SK-N-SH (cell line): ENCODE measurements at regions not wholly inside any gene's neighbourhood (a gene's known extent, or its start where the extent isn't known, plus 50 kb on each side); places are given as distances from the start of the nearest gene placed in this dataset.

Experiments
- CTCF ChIA-PET: fragments of 300-600, 350-600 bp; formaldehyde crosslinking; extraction: SDS; loops from one replicate; lab custom pipeline; 2021; lab: Yijun Ruan, JAX
- POLR2A ChIA-PET: fragments of 350-600 bp; sonication (Branson Sonifier 250); formaldehyde crosslinking; extraction: SDS; loops from one replicate; lab custom pipeline; 2020; ENCODE audit warnings: antibody characterized with exemption, inconsistent platforms; lab: Yijun Ruan, JAX
- DNase-seq: peaks from one replicate; pipeline ENCODE4 v3.0.0; 2012
- H2AFZ ChIP-seq: fragments of 200-600 bp; sonication (generic); 2 replicates; pipeline ENCODE4 v1.8.1; 2016; ENCODE audit warnings: antibody characterized with exemption, mild to moderate bottlenecking, low read depth
- H3F3A ChIP-seq: fragments of 200-600 bp; sonication (generic); replicated peaks from 2 replicates; pipeline ENCODE3; 2016; ENCODE audit warnings: antibody characterized with exemption, mild to moderate bottlenecking; ENCODE audit not compliant: insufficient read depth
- H3K27ac ChIP-seq, 2 experiments: fragments of 200-500 bp in 1 of 2; fragments of 200-600 bp in 1 of 2; sonication (Bioruptor generic) in 1 of 2; sonication (generic), shearing (Covaris generic) in 1 of 2; 2 replicates each; pipeline versions ENCODE4 v1.5.1 to v1.6.1; 2014 to 2016; ENCODE audit warnings: low read depth in 2 of 2, inconsistent platforms in 1 of 2, low read length in 1 of 2, mild to moderate bottlenecking in 1 of 2, mixed read lengths in 1 of 2
- H3K27me3 ChIP-seq: fragments of 200-600 bp; sonication (generic), shearing (Covaris generic); 2 replicates; pipeline ENCODE4 v1.6.1; 2016; ENCODE audit warnings: mixed run types; ENCODE audit not compliant: insufficient read depth
- H3K36me3 ChIP-seq, 2 experiments: fragments of 200-500 bp in 1 of 2; fragments of 200-600 bp in 1 of 2; sonication (Bioruptor generic) in 1 of 2; sonication (generic) in 1 of 2; replicated peaks in 1 of 2; 2 replicates each; pipeline versions ENCODE3 to v1.5.1; 2014 to 2016; ENCODE audit warnings: low read length in 1 of 2, mild to moderate bottlenecking in 1 of 2; ENCODE audit not compliant: insufficient read depth in 2 of 2, control insufficient read depth in 1 of 2
- H3K4me1 ChIP-seq, 2 experiments: fragments of 200-500 bp in 1 of 2; fragments of 200-600 bp in 1 of 2; sonication (Bioruptor generic) in 1 of 2; sonication (generic), shearing (Covaris generic) in 1 of 2; 2 replicates each; pipeline versions ENCODE4 v1.5.1 to v1.6.1; 2014 to 2016; ENCODE audit warnings: low read depth in 1 of 2, low read length in 1 of 2, mixed run types in 1 of 2; ENCODE audit not compliant: insufficient read depth in 2 of 2, control insufficient read depth in 1 of 2
- H3K4me2 ChIP-seq: fragments of 200-600 bp; sonication (generic), shearing (Covaris generic); 2 replicates; pipeline ENCODE4 v1.6.1; 2017; ENCODE audit warnings: mixed run types
- H3K4me3 ChIP-seq, 2 experiments: fragments of 200-500 bp in 1 of 2; fragments of 200-600 bp in 1 of 2; sonication (Bioruptor generic) in 1 of 2; sonication (generic), shearing (Covaris generic) in 1 of 2; 2 replicates each; pipeline versions ENCODE4 v1.5.1 to v1.8.1; 2014 to 2016; ENCODE audit warnings: low read depth in 2 of 2, inconsistent platforms in 1 of 2, low read length in 1 of 2, mild to moderate bottlenecking in 1 of 2, mixed read lengths in 1 of 2, moderate library complexity in 1 of 2
- H3K79me2 ChIP-seq: fragments of 200-600 bp; sonication (generic); 2 replicates; pipeline ENCODE4 v1.8.1; 2017; ENCODE audit warnings: mild to moderate bottlenecking; ENCODE audit not compliant: insufficient read depth
- H3K9ac ChIP-seq: fragments of 200-600 bp; sonication (generic); 2 replicates; pipeline ENCODE4 v1.6.1; 2017; ENCODE audit warnings: mixed run types
- H3K9me2 ChIP-seq: fragments of 200-600 bp; sonication (generic); 2 replicates; pipeline ENCODE4 v1.6.1; 2017; ENCODE audit warnings: mixed run types
- H3K9me3 ChIP-seq: fragments of 200-600 bp; sonication (generic); 2 replicates; pipeline ENCODE4 v1.6.1; 2017; ENCODE audit warnings: mixed run types, mild to moderate bottlenecking, moderate library complexity
- H4K20me1 ChIP-seq: fragments of 200-600 bp; sonication (generic); 2 replicates; pipeline ENCODE4 v1.6.1; 2017; ENCODE audit warnings: mild to moderate bottlenecking, mixed run types; ENCODE audit not compliant: insufficient read depth
- CHD2 ChIP-seq: fragments of 150-350 bp; IDR thresholded peaks from 2 replicates; pipeline ENCODE4 v1.6.1; 2018; ENCODE audit warnings: low read length; ENCODE audit not compliant: partially characterized antibody
- CTCF ChIP-seq: fragments of 200-600 bp; sonication (generic); IDR thresholded peaks from 2 replicates; pipeline ENCODE4 v1.6.1; 2017; ENCODE audit warnings: antibody characterized with exemption, mild to moderate bottlenecking, moderate library complexity
- FOSL2 ChIP-seq: IDR thresholded peaks from 2 replicates; pipeline ENCODE4 v1.4.0; 2012; ENCODE audit warnings: low read depth, mild to moderate bottlenecking, moderate library complexity, borderline replicate concordance
- FOXJ3 ChIP-seq: sonication (generic); formaldehyde crosslinking; IDR thresholded peaks from 2 replicates; pipeline ENCODE4 v1.5.1; 2020; ENCODE audit warnings: mild to moderate bottlenecking, missing genetic modification reagents
- FOXM1 ChIP-seq: IDR thresholded peaks from 2 replicates; pipeline ENCODE4 v1.4.0; 2012; ENCODE audit warnings: low read depth, mild to moderate bottlenecking
- GATA2 ChIP-seq: sonication (generic); formaldehyde crosslinking; IDR thresholded peaks from 2 replicates; pipeline ENCODE4 v1.5.0; 2020; ENCODE audit warnings: mild to moderate bottlenecking, missing genetic modification reagents
- MXI1 ChIP-seq: IDR thresholded peaks from 2 replicates; pipeline ENCODE4 v1.6.1; 2012; ENCODE audit warnings: mild to moderate bottlenecking, low read depth, low read length, improper control_type of control experiment
- NRF1 ChIP-seq: IDR thresholded peaks from 2 replicates; pipeline ENCODE4 v1.6.1; 2012; ENCODE audit warnings: low read depth, mild to moderate bottlenecking, low read length
- POLR2AphosphoS5 ChIP-seq: IDR thresholded peaks from 2 replicates; pipeline ENCODE4 v1.6.1; 2012; ENCODE audit warnings: low read depth, low read length
- RAD21 ChIP-seq: IDR thresholded peaks from 2 replicates; pipeline ENCODE4 v1.6.1; 2012; ENCODE audit warnings: mild to moderate bottlenecking, low read length
- RCOR1 ChIP-seq: fragments of 150-350 bp; IDR thresholded peaks from 2 replicates; pipeline ENCODE4 v1.6.1; 2017; ENCODE audit warnings: antibody characterized with exemption, low read length
- RFX5 ChIP-seq: IDR thresholded peaks from 2 replicates; pipeline ENCODE4 v1.6.1; 2012; ENCODE audit warnings: mild to moderate bottlenecking, improper control_type of control experiment, low read length
- TEAD4 ChIP-seq: IDR thresholded peaks from 2 replicates; pipeline ENCODE4 v1.4.0; 2012; ENCODE audit warnings: mild to moderate bottlenecking, borderline replicate concordance; ENCODE audit not compliant: insufficient read depth
- USF1 ChIP-seq: IDR thresholded peaks from 2 replicates; pipeline ENCODE4 v1.4.0; 2012; ENCODE audit warnings: low read depth, borderline replicate concordance
- USF2 ChIP-seq: fragments of 150-350 bp; IDR thresholded peaks from 2 replicates; pipeline ENCODE4 v1.6.1; 2017; ENCODE audit warnings: antibody characterized with exemption, low read length, low read depth, borderline replicate concordance
- YY1 ChIP-seq: IDR thresholded peaks from 2 replicates; pipeline ENCODE4 v1.4.0; 2012; ENCODE audit warnings: low read depth, mild to moderate bottlenecking
- TF ChIP-seq, protein P1 (sequence below): fragments of 150-350 bp; IDR thresholded peaks from 2 replicates; pipeline ENCODE4 v1.6.1; 2016; ENCODE audit warnings: mild to moderate bottlenecking, low read depth, low read length
- TF ChIP-seq, protein P2 (sequence below): IDR thresholded peaks from 2 replicates; pipeline ENCODE4 v1.4.0; 2012; ENCODE audit warnings: low read depth, borderline replicate concordance
- TF ChIP-seq, protein P3 (sequence below): IDR thresholded peaks from 2 replicates; pipeline ENCODE4 v1.6.1; 2012; ENCODE audit warnings: mild to moderate bottlenecking, low read depth, low read length, moderate library complexity
- TF ChIP-seq, protein P4 (sequence below): IDR thresholded peaks from 2 replicates; pipeline ENCODE4 v1.4.0; 2012; ENCODE audit warnings: low read depth

DNA sequence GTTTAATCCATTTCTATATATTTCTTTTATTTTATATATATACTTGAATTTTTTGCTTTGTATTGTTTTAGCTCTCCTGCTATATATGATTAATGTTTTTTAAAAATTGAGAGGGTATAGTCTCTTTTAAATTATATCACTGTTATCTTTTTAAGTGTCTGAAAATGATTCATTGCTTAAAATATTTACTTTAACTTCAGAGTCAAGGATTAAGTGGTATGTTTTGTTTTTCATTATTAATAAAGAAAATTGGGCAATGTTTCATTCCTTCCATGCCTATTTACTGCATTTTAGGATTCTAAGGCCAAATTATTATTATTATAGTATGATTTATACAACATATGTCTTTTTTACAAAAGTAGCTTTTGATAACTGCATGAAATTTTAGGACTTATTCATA is 67.2 kb upstream of the THSD7A start:
- Histone ChIP-seq H3F3A (no peaks in the 10 kb centered on the region), H3K4me2 (no peak overlapping the region), H4K20me1 (no peaks in the 10 kb centered on the region), H3K36me3 (no peaks in the 10 kb centered on the region), H2AFZ (no peak overlapping the region), H3K27ac (no peak overlapping the region), H3K9me2 (no peaks in the 10 kb centered on the region), H3K4me3 (no peak overlapping the region), H3K4me1 (peaks cover 0 to 8% of the 10 kb centered on the region in 2 experiments; a peak in 2 of 4 replicates), H3K79me2 (no peaks in the 10 kb centered on the region), H3K9ac (no peak overlapping the region), H3K27me3 (no peaks in the 10 kb centered on the region), H3K9me3 (no peaks in the 10 kb centered on the region)
- ChIA-PET POLR2A (no interaction called here), CTCF (interaction anchor here (1.7 kb wide), 1 partner anchor 23 kb away, joined by 4 read pairs; no protein-coding TSS in a partner anchor)
- no peak for DNase-seq
- TF ChIP-seq, protein P1, sequence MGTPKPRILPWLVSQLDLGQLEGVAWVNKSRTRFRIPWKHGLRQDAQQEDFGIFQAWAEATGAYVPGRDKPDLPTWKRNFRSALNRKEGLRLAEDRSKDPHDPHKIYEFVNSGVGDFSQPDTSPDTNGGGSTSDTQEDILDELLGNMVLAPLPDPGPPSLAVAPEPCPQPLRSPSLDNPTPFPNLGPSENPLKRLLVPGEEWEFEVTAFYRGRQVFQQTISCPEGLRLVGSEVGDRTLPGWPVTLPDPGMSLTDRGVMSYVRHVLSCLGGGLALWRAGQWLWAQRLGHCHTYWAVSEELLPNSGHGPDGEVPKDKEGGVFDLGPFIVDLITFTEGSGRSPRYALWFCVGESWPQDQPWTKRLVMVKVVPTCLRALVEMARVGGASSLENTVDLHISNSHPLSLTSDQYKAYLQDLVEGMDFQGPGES = no peak
- TF ChIP-seq GATA2 (CRISPR knock-in tag) (no peak), CTCF (no peak), FOXM1 (no peak), FOSL2 (no peak), YY1 (no peak), RAD21 (no peak), USF2 (no peak), TEAD4 (no peak), POLR2AphosphoS5 (no peak), RFX5 (no peak), CHD2 (no peak), FOXJ3 (CRISPR knock-in tag) (no peak), RCOR1 (no peak), MXI1 (no peak), NRF1 (no peak), USF1 (no peak)
- TF ChIP-seq, protein P2, sequence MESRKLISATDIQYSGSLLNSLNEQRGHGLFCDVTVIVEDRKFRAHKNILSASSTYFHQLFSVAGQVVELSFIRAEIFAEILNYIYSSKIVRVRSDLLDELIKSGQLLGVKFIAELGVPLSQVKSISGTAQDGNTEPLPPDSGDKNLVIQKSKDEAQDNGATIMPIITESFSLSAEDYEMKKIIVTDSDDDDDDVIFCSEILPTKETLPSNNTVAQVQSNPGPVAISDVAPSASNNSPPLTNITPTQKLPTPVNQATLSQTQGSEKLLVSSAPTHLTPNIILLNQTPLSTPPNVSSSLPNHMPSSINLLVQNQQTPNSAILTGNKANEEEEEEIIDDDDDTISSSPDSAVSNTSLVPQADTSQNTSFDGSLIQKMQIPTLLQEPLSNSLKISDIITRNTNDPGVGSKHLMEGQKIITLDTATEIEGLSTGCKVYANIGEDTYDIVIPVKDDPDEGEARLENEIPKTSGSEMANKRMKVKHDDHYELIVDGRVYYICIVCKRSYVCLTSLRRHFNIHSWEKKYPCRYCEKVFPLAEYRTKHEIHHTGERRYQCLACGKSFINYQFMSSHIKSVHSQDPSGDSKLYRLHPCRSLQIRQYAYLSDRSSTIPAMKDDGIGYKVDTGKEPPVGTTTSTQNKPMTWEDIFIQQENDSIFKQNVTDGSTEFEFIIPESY = no peak
- TF ChIP-seq, protein P3, sequence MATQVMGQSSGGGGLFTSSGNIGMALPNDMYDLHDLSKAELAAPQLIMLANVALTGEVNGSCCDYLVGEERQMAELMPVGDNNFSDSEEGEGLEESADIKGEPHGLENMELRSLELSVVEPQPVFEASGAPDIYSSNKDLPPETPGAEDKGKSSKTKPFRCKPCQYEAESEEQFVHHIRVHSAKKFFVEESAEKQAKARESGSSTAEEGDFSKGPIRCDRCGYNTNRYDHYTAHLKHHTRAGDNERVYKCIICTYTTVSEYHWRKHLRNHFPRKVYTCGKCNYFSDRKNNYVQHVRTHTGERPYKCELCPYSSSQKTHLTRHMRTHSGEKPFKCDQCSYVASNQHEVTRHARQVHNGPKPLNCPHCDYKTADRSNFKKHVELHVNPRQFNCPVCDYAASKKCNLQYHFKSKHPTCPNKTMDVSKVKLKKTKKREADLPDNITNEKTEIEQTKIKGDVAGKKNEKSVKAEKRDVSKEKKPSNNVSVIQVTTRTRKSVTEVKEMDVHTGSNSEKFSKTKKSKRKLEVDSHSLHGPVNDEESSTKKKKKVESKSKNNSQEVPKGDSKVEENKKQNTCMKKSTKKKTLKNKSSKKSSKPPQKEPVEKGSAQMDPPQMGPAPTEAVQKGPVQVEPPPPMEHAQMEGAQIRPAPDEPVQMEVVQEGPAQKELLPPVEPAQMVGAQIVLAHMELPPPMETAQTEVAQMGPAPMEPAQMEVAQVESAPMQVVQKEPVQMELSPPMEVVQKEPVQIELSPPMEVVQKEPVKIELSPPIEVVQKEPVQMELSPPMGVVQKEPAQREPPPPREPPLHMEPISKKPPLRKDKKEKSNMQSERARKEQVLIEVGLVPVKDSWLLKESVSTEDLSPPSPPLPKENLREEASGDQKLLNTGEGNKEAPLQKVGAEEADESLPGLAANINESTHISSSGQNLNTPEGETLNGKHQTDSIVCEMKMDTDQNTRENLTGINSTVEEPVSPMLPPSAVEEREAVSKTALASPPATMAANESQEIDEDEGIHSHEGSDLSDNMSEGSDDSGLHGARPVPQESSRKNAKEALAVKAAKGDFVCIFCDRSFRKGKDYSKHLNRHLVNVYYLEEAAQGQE = no peak
- TF ChIP-seq, protein P4, sequence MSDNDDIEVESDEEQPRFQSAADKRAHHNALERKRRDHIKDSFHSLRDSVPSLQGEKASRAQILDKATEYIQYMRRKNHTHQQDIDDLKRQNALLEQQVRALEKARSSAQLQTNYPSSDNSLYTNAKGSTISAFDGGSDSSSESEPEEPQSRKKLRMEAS = no peak
